ENCODE measurements at regions not wholly inside any gene's neighbourhood (a gene's known extent, or its start where the extent isn't known, plus 50 kb on each side); places are given as distances from the start of the nearest gene placed in this dataset.

- Mint-ChIP-seq H3K9me3 (peaks cover 31% of the 10 kb centered on the region), H3K4me1 (no peaks in the 10 kb centered on the region), H3K27me3 (ENCODE audit: low read depth) (no peaks in the 10 kb centered on the region), H3K36me3 (no peaks in the 10 kb centered on the region), H3K4me3 (no peak overlapping the region), H3K27ac (no peak overlapping the region)
- DNase-seq (ENCODE audit: low spot score in 2 of 2, unreplicated experiment in 2 of 2): no peak
- TF ChIP-seq CTCF (IDR thresholded peaks at IDR 0.05; ENCODE audit: unreplicated experiment): no peak
Observed at GRCh38 chr6:93806409-93807270, 387.3 kb upstream of the EPHA7 start.

- no peak overlapping the region for H3K4me3 Mint-ChIP-seq
- H3K9me3 Mint-ChIP-seq: no peaks in the 10 kb centered on the region
- H3K4me1 Mint-ChIP-seq: peaks cover 12% of the 10 kb centered on the region
- DNase-seq (ENCODE audit: low spot score in 2 of 2, unreplicated experiment in 2 of 2): no peak
- no peaks in the 10 kb centered on the region for H3K36me3 Mint-ChIP-seq
- no peak for TF ChIP-seq CTCF (IDR thresholded peaks at IDR 0.05; ENCODE audit: unreplicated experiment)
- H3K27ac Mint-ChIP-seq: no peak overlapping the region
- no peaks in the 10 kb centered on the region for H3K27me3 Mint-ChIP-seq (ENCODE audit: low read depth)
Observed at GRCh38 chr6:93801101-93801847, 381.9 kb upstream of the EPHA7 start.

GRCh38 chr6:93799226-93799625 lies 379.9 kb upstream of the EPHA7 start:
- H3K4me3 Mint-ChIP-seq: no peak overlapping the region
- peak overlapping the region; percentile 7 for H3K27ac Mint-ChIP-seq
- no peaks in the 10 kb centered on the region for H3K27me3 Mint-ChIP-seq (ENCODE audit: low read depth)
- TF ChIP-seq CTCF (IDR thresholded peaks at IDR 0.05; ENCODE audit: unreplicated experiment): no peak
- no peaks in the 10 kb centered on the region for H3K36me3 Mint-ChIP-seq
- no peaks in the 10 kb centered on the region for H3K9me3 Mint-ChIP-seq
- no peak for DNase-seq (ENCODE audit: low spot score in 2 of 2, unreplicated experiment in 2 of 2)
- H3K4me1 Mint-ChIP-seq: peaks cover 12% of the 10 kb centered on the region

GRCh38 chr6:93794166-93794565 lies 374.8 kb upstream of the EPHA7 start:
- Mint-ChIP-seq H3K4me1 (peaks cover 6% of the 10 kb centered on the region), H3K27me3 (ENCODE audit: low read depth) (no peaks in the 10 kb centered on the region), H3K4me3 (no peak overlapping the region), H3K36me3 (no peaks in the 10 kb centered on the region), H3K9me3 (no peaks in the 10 kb centered on the region), H3K27ac (no peak overlapping the region)
- no peak for DNase-seq (ENCODE audit: low spot score in 2 of 2, unreplicated experiment in 2 of 2)
- no peak for TF ChIP-seq CTCF (IDR thresholded peaks at IDR 0.05; ENCODE audit: unreplicated experiment)

- no peak overlapping the region for H3K4me3 Mint-ChIP-seq
- no peaks in the 10 kb centered on the region for H3K4me1 Mint-ChIP-seq
- TF ChIP-seq CTCF (IDR thresholded peaks at IDR 0.05; ENCODE audit: unreplicated experiment): no peak
- no peaks in the 10 kb centered on the region for H3K9me3 Mint-ChIP-seq
- H3K36me3 Mint-ChIP-seq: no peaks in the 10 kb centered on the region
- H3K27ac Mint-ChIP-seq: no peak overlapping the region
- peaks cover 2% of the 10 kb centered on the region for H3K27me3 Mint-ChIP-seq (ENCODE audit: low read depth)
- no peak for DNase-seq (ENCODE audit: low spot score in 2 of 2, unreplicated experiment in 2 of 2)
Observed at GRCh38 chr6:93792746-93793145, 373.4 kb upstream of the EPHA7 start.
